CD4-positive, alpha-beta T cell (primary cell): ENCODE measurements at regions not wholly inside any gene's neighbourhood (a gene's known extent, or its start where the extent isn't known, plus 50 kb on each side); places are given as distances from the start of the nearest gene placed in this dataset.
"Not testable (repeated sequence)": the region's sequence is repeated elsewhere in the genome, so short reads cannot be mapped to it uniquely, and the experiment has no call there.

Experiments
- ATAC-seq: fragments of 200-7000 bp; cut with Tn5 transposase; one replicate; pipeline ENCODE4 v1.10.0; 2022; ENCODE audit warnings: mild to moderate bottlenecking; ENCODE audit not compliant: poor library complexity
- CTCF ChIA-PET: fragments of 350-600 bp; sonication (Branson Sonifier 250); formaldehyde crosslinking; loops from one replicate; lab custom pipeline; 2021; ENCODE audit warnings: antibody characterized with exemption, inconsistent platforms; lab: Charles Lee
- POLR2A ChIA-PET: fragments of 350-600 bp; sonication (Branson Sonifier 250); formaldehyde crosslinking; loops from one replicate; lab custom pipeline; 2021; ENCODE audit warnings: antibody characterized with exemption, inconsistent platforms; lab: Charles Lee
- DNase-seq, 14 experiments: peaks; one replicate each; pipeline ENCODE4 v3.0.0-alpha.2; 2013 to 2020; ENCODE audit warnings: mixed read lengths in 2 of 14
- H3K27ac ChIP-seq, 2 donors: one replicate each; pipeline versions ENCODE4 v1.5.1 to v1.7.0; 2013; ENCODE audit warnings: low read length in 2 of 2, low read depth in 1 of 2, mild to moderate bottlenecking in 1 of 2
- H3K27me3 ChIP-seq, 2 experiments: 1 replicate in 1 of 2; 2 replicates in 1 of 2; pipeline versions ENCODE4 v1.6.1 to v1.7.0; 2013; ENCODE audit warnings: low read length in 2 of 2, control low read depth in 1 of 2, mild to moderate bottlenecking in 1 of 2, moderate library complexity in 1 of 2; ENCODE audit not compliant: insufficient read depth in 2 of 2, control insufficient read depth in 1 of 2
- H3K36me3 ChIP-seq: one replicate; pipeline ENCODE4 v1.6.1; 2013; ENCODE audit warnings: low read length, control low read depth; ENCODE audit not compliant: insufficient read depth
- H3K4me1 ChIP-seq: one replicate; pipeline ENCODE4 v1.6.1; 2013; ENCODE audit warnings: low read length, control low read depth; ENCODE audit not compliant: insufficient read depth
- H3K4me3 ChIP-seq: one replicate; pipeline ENCODE4 v1.5.1; 2013; ENCODE audit warnings: mild to moderate bottlenecking, low read length, moderate library complexity
- H3K9me3 ChIP-seq, 2 experiments: 1 replicate in 1 of 2; 2 replicates in 1 of 2; pipeline versions ENCODE4 v1.6.1 to v1.7.0; 2013; ENCODE audit warnings: low read length in 2 of 2, mild to moderate bottlenecking in 2 of 2, control low read depth in 1 of 2, moderate library complexity in 1 of 2; ENCODE audit not compliant: control insufficient read depth in 1 of 2, insufficient read depth in 1 of 2
- H3K27ac Mint-ChIP-seq: one replicate; pipeline ENCODE4 v1.8.0; 2020; ENCODE audit warnings: mixed read lengths
- H3K27me3 Mint-ChIP-seq: one replicate; pipeline ENCODE4 v1.8.0; 2021; ENCODE audit warnings: mixed read lengths
- H3K36me3 Mint-ChIP-seq: one replicate; pipeline ENCODE4 v1.8.0; 2021; ENCODE audit warnings: low read depth, mixed read lengths
- H3K4me1 Mint-ChIP-seq: one replicate; pipeline ENCODE4 v1.8.0; 2021; ENCODE audit warnings: low read depth, mixed read lengths
- H3K4me3 Mint-ChIP-seq: one replicate; pipeline ENCODE4 v1.8.0; 2020; ENCODE audit warnings: mild to moderate bottlenecking, mixed read lengths
- H3K9me3 Mint-ChIP-seq: one replicate; pipeline ENCODE4 v1.8.0; 2020; ENCODE audit warnings: mixed read lengths
- intact Hi-C, 2 experiments: fragments of 100-400 bp; cut with DNase I in 1 of 2; cut with micrococcal nuclease in 1 of 2; formaldehyde crosslinking; loops; one replicate each; pipeline versions ENCODE4 v1.15.1 to v1.9.0; 2023 to 2025; cut with DNase I, micrococcal nuclease
- TF ChIP-seq, protein P1 (sequence below): fragments of 200-600 bp; IDR thresholded peaks from one replicate; pipeline ENCODE4 v1.8.0; 2022; ENCODE audit warnings: antibody characterized with exemption, mild to moderate bottlenecking

GRCh38 chrX:76509775-76510174, 82.3 kb downstream of the MAGEE1 start:
- POLR2A ChIA-PET, result no interaction called here
- Histone ChIP-seq H3K36me3 (no peaks in the 10 kb centered on the region), H3K4me1 (no peaks in the 10 kb centered on the region), H3K27ac (no peak overlapping the region), H3K27me3 (no peaks in the 10 kb centered on the region), H3K9me3 (no peaks in the 10 kb centered on the region), H3K4me3 (no peak overlapping the region)
- Mint-ChIP-seq H3K36me3 (no peaks in the 10 kb centered on the region), H3K4me1 (no peaks in the 10 kb centered on the region), H3K27ac (no peak overlapping the region), H3K27me3 (no peaks in the 10 kb centered on the region), H3K4me3 (no peak overlapping the region), H3K9me3 (peaks cover 3% of the 10 kb centered on the region)
- no peak for DNase-seq
- TF ChIP-seq, protein P1, sequence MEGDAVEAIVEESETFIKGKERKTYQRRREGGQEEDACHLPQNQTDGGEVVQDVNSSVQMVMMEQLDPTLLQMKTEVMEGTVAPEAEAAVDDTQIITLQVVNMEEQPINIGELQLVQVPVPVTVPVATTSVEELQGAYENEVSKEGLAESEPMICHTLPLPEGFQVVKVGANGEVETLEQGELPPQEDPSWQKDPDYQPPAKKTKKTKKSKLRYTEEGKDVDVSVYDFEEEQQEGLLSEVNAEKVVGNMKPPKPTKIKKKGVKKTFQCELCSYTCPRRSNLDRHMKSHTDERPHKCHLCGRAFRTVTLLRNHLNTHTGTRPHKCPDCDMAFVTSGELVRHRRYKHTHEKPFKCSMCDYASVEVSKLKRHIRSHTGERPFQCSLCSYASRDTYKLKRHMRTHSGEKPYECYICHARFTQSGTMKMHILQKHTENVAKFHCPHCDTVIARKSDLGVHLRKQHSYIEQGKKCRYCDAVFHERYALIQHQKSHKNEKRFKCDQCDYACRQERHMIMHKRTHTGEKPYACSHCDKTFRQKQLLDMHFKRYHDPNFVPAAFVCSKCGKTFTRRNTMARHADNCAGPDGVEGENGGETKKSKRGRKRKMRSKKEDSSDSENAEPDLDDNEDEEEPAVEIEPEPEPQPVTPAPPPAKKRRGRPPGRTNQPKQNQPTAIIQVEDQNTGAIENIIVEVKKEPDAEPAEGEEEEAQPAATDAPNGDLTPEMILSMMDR, result no peak
- intact Hi-C loops, result no loop called here
- CTCF ChIA-PET, result no interaction called here
- no peak for ATAC-seq

- Histone ChIP-seq H3K4me1 (no peaks in the 10 kb centered on the region), H3K27me3 (no peaks in the 10 kb centered on the region), H3K27ac (no peak overlapping the region), H3K4me3 (no peak overlapping the region), H3K9me3 (peaks cover 0 to 13% of the 10 kb centered on the region in 2 experiments), H3K36me3 (no peaks in the 10 kb centered on the region)
- intact Hi-C loops, result no loop called here
- Mint-ChIP-seq H3K4me1 (no peaks in the 10 kb centered on the region), H3K27me3 (no peaks in the 10 kb centered on the region), H3K4me3 (no peak overlapping the region), H3K27ac (no peak overlapping the region), H3K9me3 (peaks cover 3% of the 10 kb centered on the region), H3K36me3 (no peaks in the 10 kb centered on the region)
- DNase-seq (no peak), ATAC-seq (no peak)
- ChIA-PET POLR2A (no interaction called here), CTCF (no interaction called here)
- TF ChIP-seq, protein P1, result no peak
Observed at GRCh38 chrX:76517544-76517943, 90.0 kb downstream of the MAGEE1 start.

GRCh38 chrX:76520273-76521054, 93.0 kb downstream of the MAGEE1 start:
- no peak overlapping the region for H3K27ac Mint-ChIP-seq
- ChIA-PET CTCF (no interaction called here), POLR2A (no interaction called here)
- Histone ChIP-seq H3K27me3 (no peaks in the 10 kb centered on the region), H3K4me1 (no peaks in the 10 kb centered on the region), H3K36me3 (no peaks in the 10 kb centered on the region), H3K4me3 (no peak overlapping the region), H3K27ac (no peak overlapping the region), H3K9me3 (peaks cover 0 to 13% of the 10 kb centered on the region in 2 experiments)
- intact Hi-C loops, result no loop called here
- H3K4me1 Mint-ChIP-seq, result no peaks in the 10 kb centered on the region
- ATAC-seq (no peak), DNase-seq (no peak)
- H3K27me3 Mint-ChIP-seq, result no peaks in the 10 kb centered on the region
- no peaks in the 10 kb centered on the region for H3K36me3 Mint-ChIP-seq
- TF ChIP-seq, protein P1, result no peak
- H3K9me3 Mint-ChIP-seq, result no peaks in the 10 kb centered on the region
- no peak overlapping the region for H3K4me3 Mint-ChIP-seq

DNA sequence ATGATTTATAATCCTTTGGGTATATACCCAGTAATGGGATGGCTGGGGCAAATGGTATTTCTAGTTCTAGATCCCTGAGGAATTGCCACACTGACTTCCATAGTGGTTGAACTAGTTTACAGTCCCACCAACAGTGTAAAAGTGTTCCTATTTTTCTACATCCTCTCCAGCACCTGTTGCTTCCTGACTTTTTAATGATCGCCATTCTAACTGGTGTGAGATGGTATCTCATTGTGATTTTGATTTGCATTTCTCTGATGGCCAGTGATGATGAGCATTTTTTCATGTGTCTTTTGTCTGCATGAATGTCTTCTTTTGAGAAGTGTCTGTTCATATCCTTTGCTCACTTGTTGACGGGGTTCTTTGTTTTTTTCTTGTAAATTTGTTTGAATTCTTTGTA, 108.2 kb downstream of the MAGEE1 start:
- H3K4me3 Mint-ChIP-seq, H3K27me3 ChIP-seq, H3K36me3 ChIP-seq, DNase-seq, POLR2A ChIA-PET, CTCF ChIA-PET, H3K4me1 Mint-ChIP-seq, H3K27me3 Mint-ChIP-seq, H3K4me1 ChIP-seq, H3K27ac Mint-ChIP-seq, H3K36me3 Mint-ChIP-seq, H3K4me3 ChIP-seq, intact Hi-C loops, ATAC-seq, H3K9me3 ChIP-seq, H3K9me3 Mint-ChIP-seq, H3K27ac ChIP-seq: not testable (repeated sequence)
